Ectodermal cell (in vitro differentiated cells): ENCODE measurements at regions not wholly inside any gene's neighbourhood (a gene's known extent, or its start where the extent isn't known, plus 50 kb on each side); places are given as distances from the start of the nearest gene placed in this dataset.
"Not testable (repeated sequence)": the region's sequence is repeated elsewhere in the genome, so short reads cannot be mapped to it uniquely, and the experiment has no call there.

ENCODE experiments used
- H3K27ac ChIP-seq: 2 replicates; pipeline ENCODE4 v1.7.0; 2013; ENCODE audit warnings: mild to moderate bottlenecking, low read depth, low read length; ENCODE audit not compliant: insufficient read depth, poor library complexity, severe bottlenecking
- H3K27me3 ChIP-seq: 2 replicates; pipeline ENCODE4 v1.7.0; 2013; ENCODE audit warnings: mild to moderate bottlenecking, low read length; ENCODE audit not compliant: insufficient read depth, control insufficient read depth, poor library complexity, severe bottlenecking
- H3K36me3 ChIP-seq: one replicate; pipeline ENCODE4 v1.7.0; 2013; ENCODE audit warnings: low read length; ENCODE audit not compliant: control insufficient read depth, insufficient read depth
- H3K4me1 ChIP-seq: one replicate; pipeline ENCODE4 v1.7.0; 2013; ENCODE audit warnings: low read length; ENCODE audit not compliant: control insufficient read depth, insufficient read depth
- H3K4me3 ChIP-seq: 2 replicates; pipeline ENCODE4 v1.7.0; 2013; ENCODE audit warnings: low read depth, low read length, control low read depth; ENCODE audit not compliant: insufficient read depth
- H3K9me3 ChIP-seq: 2 replicates; pipeline ENCODE4 v1.7.0; 2013; ENCODE audit warnings: mild to moderate bottlenecking, low read length, moderate library complexity; ENCODE audit not compliant: control insufficient read depth
- WGBS, 2 experiments: methylation state at CpG; one replicate each; pipeline ENCODE4 v1.1.7; 2013; ENCODE audit warnings: missing lambda C conversion rate in 2 of 2; 5-methylcytosine and 5-hydroxymethylcytosine counted together

GRCh38 chr9:134568811-134569210 lies 72.8 kb upstream of the COL5A1 start:
- Histone ChIP-seq H3K9me3 (peaks cover 2% of the 10 kb centered on the region), H3K4me1 (no peaks in the 10 kb centered on the region), H3K27me3 (no peaks in the 10 kb centered on the region), H3K36me3 (no peaks in the 10 kb centered on the region), H3K4me3 (no peak overlapping the region), H3K27ac (no peak overlapping the region)
- 87 to 91% methylated on average over 2 to 3 of the region's 3 CpGs for WGBS, 2 experiments

- Histone ChIP-seq H3K4me1 (no peaks in the 10 kb centered on the region), H3K9me3 (peaks cover 2% of the 10 kb centered on the region), H3K4me3 (no peak overlapping the region), H3K36me3 (no peaks in the 10 kb centered on the region), H3K27ac (no peak overlapping the region), H3K27me3 (no peaks in the 10 kb centered on the region)
- 94 to 95% methylated on average over 7 of the region's 7 CpGs for WGBS, 2 experiments
Measured at GRCh38 chr9:134569626-134570025, 72.0 kb upstream of the COL5A1 start.

DNA sequence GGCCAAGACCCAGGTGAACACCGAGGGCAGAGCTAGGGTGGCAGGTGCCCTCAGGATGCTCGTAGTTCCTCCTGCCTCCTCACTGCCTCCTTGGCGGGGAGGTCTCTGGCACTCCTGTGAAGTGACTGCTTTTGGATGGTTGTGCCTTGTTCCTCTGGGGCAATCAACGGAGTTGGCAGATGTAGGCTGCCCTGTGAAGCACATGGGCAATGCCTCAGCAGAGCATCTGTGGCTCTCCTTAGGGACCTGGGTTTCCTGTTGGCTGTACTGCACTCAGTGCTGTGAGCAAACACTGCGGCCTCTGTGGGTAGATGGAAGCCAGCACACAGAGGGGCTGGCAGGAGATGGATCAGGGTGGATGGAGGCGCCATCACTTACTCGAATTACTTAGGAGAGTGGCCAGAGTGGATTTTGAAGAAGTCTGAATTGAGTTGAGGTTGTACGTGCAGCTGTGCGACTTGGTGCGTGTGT lies 71.4 kb upstream of the COL5A1 start:
- Histone ChIP-seq H3K4me3 (no peak overlapping the region), H3K4me1 (no peaks in the 10 kb centered on the region), H3K36me3 (no peaks in the 10 kb centered on the region), H3K27me3 (no peaks in the 10 kb centered on the region), H3K27ac (no peak overlapping the region), H3K9me3 (peaks cover 2% of the 10 kb centered on the region)
- 93 to 94% methylated on average over 10 of the region's 10 CpGs for WGBS, 2 experiments

GRCh38 chr9:134570711-134571325 lies 70.8 kb upstream of the COL5A1 start:
- WGBS, 2 experiments, result 93 to 94% methylated on average over 18 of the region's 18 CpGs
- no peak overlapping the region for H3K27ac ChIP-seq
- H3K27me3 ChIP-seq, result no peaks in the 10 kb centered on the region
- H3K36me3 ChIP-seq, result no peaks in the 10 kb centered on the region
- peaks cover 2% of the 10 kb centered on the region for H3K9me3 ChIP-seq
- H3K4me1 ChIP-seq, result no peaks in the 10 kb centered on the region
- no peak overlapping the region for H3K4me3 ChIP-seq

DNA sequence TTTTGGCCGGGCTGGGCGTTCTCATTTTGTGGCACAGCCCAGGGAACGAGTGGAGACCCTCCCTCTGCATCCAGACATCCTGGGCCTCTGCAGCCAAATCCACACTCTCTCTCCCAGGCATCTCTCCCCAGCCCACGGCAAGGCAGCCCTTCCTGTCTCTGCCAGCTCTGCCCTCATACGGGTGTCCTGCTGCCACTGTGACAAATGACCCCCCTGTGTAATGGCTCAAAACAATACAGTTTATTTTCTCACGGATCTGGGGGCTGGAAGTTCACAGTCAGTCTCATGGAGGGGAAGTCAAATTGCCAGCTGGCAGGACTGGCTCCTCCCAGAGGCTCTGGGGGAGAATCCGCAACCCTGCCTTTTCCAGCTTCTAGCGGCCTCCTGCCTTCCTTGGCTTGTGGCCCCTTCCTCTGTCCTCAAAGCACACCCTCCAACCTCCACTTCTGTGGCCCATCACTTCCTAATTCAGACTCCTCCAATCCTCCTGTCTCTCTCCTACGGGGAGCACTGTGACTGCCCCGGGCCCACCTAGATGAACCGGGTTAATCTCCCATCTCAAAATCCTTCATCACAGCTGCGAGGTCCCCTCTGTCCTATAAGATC lies 70.2 kb upstream of the COL5A1 start:
- Histone ChIP-seq H3K27ac (no peak overlapping the region), H3K36me3 (no peaks in the 10 kb centered on the region), H3K9me3 (peaks cover 2% of the 10 kb centered on the region), H3K4me1 (no peaks in the 10 kb centered on the region), H3K27me3 (no peaks in the 10 kb centered on the region), H3K4me3 (no peak overlapping the region)
- 90 to 94% methylated on average over 12 of the region's 12 CpGs for WGBS, 2 experiments

- H3K36me3 ChIP-seq, result no peaks in the 10 kb centered on the region
- WGBS, 2 experiments, result 95 to 97% methylated on average over 17 to 18 of the region's 18 CpGs
- no peak overlapping the region for H3K27ac ChIP-seq
- H3K9me3 ChIP-seq, result no peaks in the 10 kb centered on the region
- H3K4me3 ChIP-seq, result no peak overlapping the region
- no peaks in the 10 kb centered on the region for H3K4me1 ChIP-seq
- H3K27me3 ChIP-seq, result no peaks in the 10 kb centered on the region
Measured at GRCh38 chr9:134571946-134572917, 69.4 kb upstream of the COL5A1 start.

- H3K9me3 ChIP-seq, H3K4me3 ChIP-seq, H3K27ac ChIP-seq, H3K4me1 ChIP-seq, H3K27me3 ChIP-seq, H3K36me3 ChIP-seq: not testable (repeated sequence)
- WGBS, 2 experiments, result 86 to 87% methylated on average over 6 of the region's 6 CpGs
Measured at GRCh38 chr9:134574686-134575085, 66.9 kb upstream of the COL5A1 start.

DNA sequence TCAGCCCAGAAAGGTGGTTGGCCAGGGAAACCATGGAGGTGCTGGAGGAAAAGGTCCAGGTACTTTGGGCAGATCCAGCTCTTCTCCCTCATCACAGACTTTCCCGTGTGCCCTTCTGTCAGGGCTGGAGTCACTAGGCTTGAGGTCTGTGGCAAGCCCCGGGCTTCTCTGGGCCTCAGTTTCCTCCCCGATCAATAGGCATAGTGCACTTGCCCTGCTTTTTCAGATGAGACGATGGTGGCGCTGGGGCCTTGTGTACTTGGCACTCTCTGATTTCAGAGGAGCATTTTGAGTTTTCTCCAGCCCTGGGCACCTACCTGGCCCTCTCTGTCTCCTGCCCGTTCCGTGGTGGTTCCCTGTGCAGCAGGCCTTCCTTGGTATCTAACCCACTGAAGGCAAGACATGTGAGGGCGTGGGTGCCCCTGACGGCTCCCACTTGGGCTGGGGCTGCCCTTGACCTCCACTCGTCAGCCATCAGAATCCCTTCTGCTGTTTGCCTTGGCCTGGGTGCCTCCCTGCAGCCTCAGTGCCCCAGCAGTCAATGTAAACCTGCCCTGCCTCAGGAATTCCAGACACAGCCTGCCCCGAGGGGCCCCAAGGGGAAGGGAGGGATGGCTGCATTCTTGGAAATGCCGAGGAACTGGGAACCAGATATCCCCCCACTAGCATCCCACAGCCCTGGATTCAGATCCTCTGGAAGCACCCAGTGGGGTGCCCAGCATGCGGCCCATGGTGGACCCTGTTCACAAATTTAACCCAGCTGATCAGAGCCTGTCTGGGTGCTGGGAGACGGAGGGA lies 66.3 kb upstream of the COL5A1 start:
- H3K4me1 ChIP-seq, result no peaks in the 10 kb centered on the region
- no peak overlapping the region for H3K27ac ChIP-seq
- no peaks in the 10 kb centered on the region for H3K36me3 ChIP-seq
- H3K27me3 ChIP-seq, result no peaks in the 10 kb centered on the region
- H3K9me3 ChIP-seq, result no peaks in the 10 kb centered on the region
- 84% methylated on average over 14 of the region's 14 CpGs for WGBS, 2 experiments
- H3K4me3 ChIP-seq, result no peak overlapping the region

GRCh38 chr9:134575901-134576176 lies 65.8 kb upstream of the COL5A1 start:
- Histone ChIP-seq H3K36me3 (no peaks in the 10 kb centered on the region), H3K27ac (no peak overlapping the region), H3K9me3 (no peaks in the 10 kb centered on the region), H3K4me1 (no peaks in the 10 kb centered on the region), H3K27me3 (no peaks in the 10 kb centered on the region), H3K4me3 (no peak overlapping the region)
- WGBS, 2 experiments, result 83 to 85% methylated on average over 3 of the region's 3 CpGs
